Coronary artery (tissue), 2 donors: ENCODE measurements at regions not wholly inside any gene's neighbourhood (a gene's known extent, or its start where the extent isn't known, plus 50 kb on each side); places are given as distances from the start of the nearest gene placed in this dataset.
"Not testable (repeated sequence)": the region's sequence is repeated elsewhere in the genome, so short reads cannot be mapped to it uniquely, and the experiment has no call there.

Source experiments
- DNase-seq: peaks from one replicate; pipeline ENCODE4 v3.0.0-alpha.2; 2017; ENCODE audit warnings: low spot score
- H3K27ac ChIP-seq, 2 donors: fragments of 200-600 bp; sonication (generic); one replicate each; pipeline ENCODE4 v1.5.1; 2016 to 2019
- H3K4me3 ChIP-seq: fragments of 200-600 bp; sonication (generic); 2 replicates; pipeline ENCODE4 v1.5.1; 2016; ENCODE audit warnings: mild to moderate bottlenecking, moderate library complexity
- CTCF ChIP-seq: fragments of 200-600 bp; sonication (generic); IDR thresholded peaks from one replicate; pipeline ENCODE4 v1.5.1; 2019; ENCODE audit warnings: antibody characterized with exemption

- Histone ChIP-seq H3K27ac (no peak overlapping the region), H3K4me3 (no peak overlapping the region)
- no peak for TF ChIP-seq CTCF
- no peak for DNase-seq
These were observed 73.6 kb upstream of the NCK2 start for GRCh38 chr2:105671156-105671555.

GRCh38 chr2:105669384-105669891, 75.3 kb upstream of the NCK2 start:
- TF ChIP-seq CTCF = no peak
- DNase-seq = no peak

GRCh38 chr2:105665480-105665879, 79.2 kb upstream of the NCK2 start:
- DNase-seq = no peak
- Histone ChIP-seq H3K27ac (no peak overlapping the region), H3K4me3 (no peak overlapping the region)
- no peak for TF ChIP-seq CTCF

More at GRCh38 chr2:105669384-105669891, 75.3 kb upstream of the NCK2 start:
- no peak overlapping the region for H3K4me3 ChIP-seq
- H3K27ac ChIP-seq = no peak overlapping the region

GRCh38 chr2:105660489-105660888, 84.2 kb upstream of the NCK2 start:
- no peak overlapping the region for H3K4me3 ChIP-seq
- DNase-seq = no peak
- no peak for TF ChIP-seq CTCF
- no peak overlapping the region for H3K27ac ChIP-seq

GRCh38 chr2:105655723-105656606, 88.7 kb upstream of the NCK2 start:
- not testable (repeated sequence) for H3K27ac ChIP-seq

GRCh38 chr2:105655244-105655643, 89.5 kb upstream of the NCK2 start:
- H3K27ac ChIP-seq = no peak overlapping the region
- DNase-seq = no peak
- H3K4me3 ChIP-seq = no peak overlapping the region
- TF ChIP-seq CTCF = no peak

More at GRCh38 chr2:105655723-105656606, 88.7 kb upstream of the NCK2 start:
- H3K4me3 ChIP-seq, DNase-seq: not testable (repeated sequence)

- Histone ChIP-seq H3K27ac (no peak overlapping the region), H3K4me3 (no peak overlapping the region)
- no peak for DNase-seq
- no peak for TF ChIP-seq CTCF
These were observed 90.2 kb upstream of the NCK2 start for GRCh38 chr2:105654474-105655004.
